Tibial nerve (tissue), 4 donors: ENCODE measurements at regions not wholly inside any gene's neighbourhood (a gene's known extent, or its start where the extent isn't known, plus 50 kb on each side); places are given as distances from the start of the nearest gene placed in this dataset.

Experiments
- DNase-seq, 2 donors: peaks; one replicate each; pipeline ENCODE4 v3.0.0-alpha.2; 2019; ENCODE audit warnings: low spot score in 2 of 2
- H3K27ac ChIP-seq, 4 donors: fragments of 200-600 bp; sonication (generic) in 3 of 4; one replicate each; pipeline ENCODE4 v1.5.1; 2017 to 2019; ENCODE audit warnings: mild to moderate bottlenecking in 1 of 4
- H3K27me3 ChIP-seq, 2 donors: fragments of 200-600 bp; sonication (generic) in 1 of 2; one replicate each; pipeline versions ENCODE4 v1.5.1 to v1.6.0; 2017 to 2019
- H3K36me3 ChIP-seq, 3 donors: fragments of 200-600 bp; sonication (generic); one replicate each; pipeline ENCODE4 v1.5.1; 2018 to 2019
- H3K4me1 ChIP-seq, 4 donors: fragments of 200-600 bp; sonication (generic) in 3 of 4; one replicate each; pipeline ENCODE4 v1.5.1; 2017 to 2019
- H3K4me3 ChIP-seq, 4 donors: fragments of 200-600 bp; sonication (generic) in 3 of 4; one replicate each; pipeline ENCODE4 v1.5.1; 2017 to 2019; ENCODE audit warnings: mild to moderate bottlenecking in 1 of 4, moderate library complexity in 1 of 4
- H3K9me3 ChIP-seq, 4 donors: fragments of 200-600 bp; sonication (generic) in 3 of 4; one replicate each; pipeline ENCODE4 v1.5.1; 2017 to 2019
- EP300 ChIP-seq, 2 donors: sonication (generic); formaldehyde crosslinking; IDR thresholded peaks; one replicate each; pipeline ENCODE4 v1.6.1; 2017; ENCODE audit warnings: antibody characterized with exemption in 2 of 2, mild to moderate bottlenecking in 1 of 2
- POLR2A ChIP-seq, 2 donors: fragments of 450-650 bp; IDR thresholded peaks; one replicate each; pipeline ENCODE4 v1.6.1; 2017; ENCODE audit warnings: antibody characterized with exemption in 2 of 2, mild to moderate bottlenecking in 2 of 2, moderate library complexity in 2 of 2
- WGBS, 2 donors: methylation state at CpG; one replicate each; pipeline ENCODE4 v1.1.5; 2018; 5-methylcytosine and 5-hydroxymethylcytosine counted together
- TF ChIP-seq, protein P1 (sequence below), 5 experiments: fragments of 200-600 bp in 3 of 5; fragments of 450-650 bp in 2 of 5; sonication (generic) in 3 of 5; IDR thresholded peaks; one replicate each; pipeline ENCODE4 v1.5.1; 2016 to 2019; ENCODE audit warnings: antibody characterized with exemption in 5 of 5, mild to moderate bottlenecking in 3 of 5, moderate library complexity in 2 of 5

DNA sequence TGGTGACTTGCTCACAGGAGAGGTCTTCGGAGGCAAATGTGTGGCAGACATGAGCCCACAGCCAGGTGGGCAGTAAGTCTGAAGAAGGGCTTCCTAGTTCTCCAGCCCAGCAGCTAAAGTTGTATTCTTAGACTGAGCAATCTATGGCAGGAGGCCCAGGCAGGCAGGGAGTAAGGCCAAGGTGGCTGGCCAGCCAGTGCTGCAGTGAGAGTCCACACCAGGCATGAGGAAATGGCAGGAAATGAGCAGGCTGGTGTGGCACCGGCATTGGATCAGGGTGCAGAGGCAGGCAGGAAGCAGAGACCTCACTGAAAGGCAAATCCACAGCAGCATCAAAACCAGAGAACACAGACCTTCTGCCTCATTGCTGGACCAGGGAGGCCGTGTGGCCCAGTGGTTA is 84.6 kb upstream of the PDE1C start:
- Histone ChIP-seq H3K4me3 (no peak overlapping the region), H3K27ac (no peak overlapping the region), H3K27me3 (no peaks in the 10 kb centered on the region), H3K36me3 (no peaks in the 10 kb centered on the region), H3K9me3 (no peaks in the 10 kb centered on the region), H3K4me1 (peaks cover 0 to 8% (median 3%) of the 10 kb centered on the region in 4 donors)
- TF ChIP-seq EP300 (IDR thresholded peaks at IDR 0.05) (no peak), POLR2A (IDR thresholded peaks at IDR 0.05) (no peak)
- TF ChIP-seq, protein P1, sequence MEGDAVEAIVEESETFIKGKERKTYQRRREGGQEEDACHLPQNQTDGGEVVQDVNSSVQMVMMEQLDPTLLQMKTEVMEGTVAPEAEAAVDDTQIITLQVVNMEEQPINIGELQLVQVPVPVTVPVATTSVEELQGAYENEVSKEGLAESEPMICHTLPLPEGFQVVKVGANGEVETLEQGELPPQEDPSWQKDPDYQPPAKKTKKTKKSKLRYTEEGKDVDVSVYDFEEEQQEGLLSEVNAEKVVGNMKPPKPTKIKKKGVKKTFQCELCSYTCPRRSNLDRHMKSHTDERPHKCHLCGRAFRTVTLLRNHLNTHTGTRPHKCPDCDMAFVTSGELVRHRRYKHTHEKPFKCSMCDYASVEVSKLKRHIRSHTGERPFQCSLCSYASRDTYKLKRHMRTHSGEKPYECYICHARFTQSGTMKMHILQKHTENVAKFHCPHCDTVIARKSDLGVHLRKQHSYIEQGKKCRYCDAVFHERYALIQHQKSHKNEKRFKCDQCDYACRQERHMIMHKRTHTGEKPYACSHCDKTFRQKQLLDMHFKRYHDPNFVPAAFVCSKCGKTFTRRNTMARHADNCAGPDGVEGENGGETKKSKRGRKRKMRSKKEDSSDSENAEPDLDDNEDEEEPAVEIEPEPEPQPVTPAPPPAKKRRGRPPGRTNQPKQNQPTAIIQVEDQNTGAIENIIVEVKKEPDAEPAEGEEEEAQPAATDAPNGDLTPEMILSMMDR (IDR thresholded peaks at IDR 0.05), result no peak
- WGBS, 2 donors, result 78 to 81% methylated on average over 3 of the region's 3 CpGs
- no peak for DNase-seq

GRCh38 chr7:32153006-32153405 is 82.8 kb upstream of the PDE1C start:
- TF ChIP-seq, protein P1 (IDR thresholded peaks at IDR 0.05), result no peak
- no peak for TF ChIP-seq POLR2A (IDR thresholded peaks at IDR 0.05)
- 78 to 86% methylated on average over 4 of the region's 4 CpGs for WGBS, 2 donors
- DNase-seq, result no peak
- H3K27me3 ChIP-seq, result no peaks in the 10 kb centered on the region
- no peaks in the 10 kb centered on the region for H3K9me3 ChIP-seq
- no peaks in the 10 kb centered on the region for H3K36me3 ChIP-seq
- H3K4me3 ChIP-seq, result no peak overlapping the region
- H3K4me1 ChIP-seq, result peaks cover 0 to 8% (median 3%) of the 10 kb centered on the region in 4 donors
- no peak overlapping the region for H3K27ac ChIP-seq

DNA sequence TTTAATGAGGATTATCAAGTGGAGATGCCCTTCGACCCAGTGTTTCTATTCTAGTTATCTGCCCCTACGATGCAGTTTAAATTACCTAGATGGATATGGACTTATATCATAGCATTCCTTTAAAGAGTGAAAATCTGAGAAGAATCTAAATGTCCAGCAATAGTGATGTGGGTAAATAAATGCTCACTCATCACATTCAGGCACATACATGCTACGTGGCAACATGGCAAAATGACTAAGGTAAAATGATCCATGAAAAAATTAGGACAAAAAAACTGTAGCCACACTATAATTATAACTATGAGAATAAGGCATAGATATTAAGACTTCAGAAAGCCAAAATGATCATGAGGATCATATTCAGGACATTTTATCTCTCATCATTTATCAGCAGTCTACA is 82.4 kb upstream of the PDE1C start:
- no peaks in the 10 kb centered on the region for H3K9me3 ChIP-seq
- peaks cover 0 to 8% (median 3%) of the 10 kb centered on the region in 4 donors for H3K4me1 ChIP-seq
- H3K27ac ChIP-seq, result no peak overlapping the region
- H3K4me3 ChIP-seq, result no peak overlapping the region
- TF ChIP-seq, protein P1 (IDR thresholded peaks at IDR 0.05), result no peak
- TF ChIP-seq POLR2A (IDR thresholded peaks at IDR 0.05), result no peak
- TF ChIP-seq EP300 (IDR thresholded peaks at IDR 0.05), result no peak
- no peak for DNase-seq
- WGBS, 2 donors, result 77% methylated on average over 3 of the region's 3 CpGs
- H3K36me3 ChIP-seq, result no peaks in the 10 kb centered on the region
- H3K27me3 ChIP-seq, result no peaks in the 10 kb centered on the region

- Histone ChIP-seq H3K27ac (no peak overlapping the region), H3K36me3 (no peaks in the 10 kb centered on the region), H3K4me3 (no peak overlapping the region), H3K27me3 (no peaks in the 10 kb centered on the region), H3K4me1 (peaks cover 0 to 8% (median 3%) of the 10 kb centered on the region in 4 donors), H3K9me3 (no peaks in the 10 kb centered on the region)
- DNase-seq, result no peak
- WGBS, 2 donors, result 75 to 81% methylated on average over 2 of the region's 2 CpGs
- TF ChIP-seq POLR2A (IDR thresholded peaks at IDR 0.05), result no peak
- TF ChIP-seq, protein P1 (IDR thresholded peaks at IDR 0.05), result no peak
- no peak for TF ChIP-seq EP300 (IDR thresholded peaks at IDR 0.05)
These were observed 80.4 kb upstream of the PDE1C start for GRCh38 chr7:32150589-32150988.

- 79 to 93% methylated on average over 3 of the region's 3 CpGs for WGBS, 2 donors
- Histone ChIP-seq H3K27me3 (no peaks in the 10 kb centered on the region), H3K27ac (no peak overlapping the region), H3K36me3 (no peaks in the 10 kb centered on the region), H3K4me1 (peaks cover 0 to 3% (median 1%) of the 10 kb centered on the region in 4 donors), H3K9me3 (no peaks in the 10 kb centered on the region), H3K4me3 (no peak overlapping the region)
- TF ChIP-seq, protein P1 (IDR thresholded peaks at IDR 0.05), result no peak
- TF ChIP-seq POLR2A (IDR thresholded peaks at IDR 0.05), result no peak
- TF ChIP-seq EP300 (IDR thresholded peaks at IDR 0.05), result no peak
- DNase-seq, result no peak
These were observed 79.8 kb upstream of the PDE1C start for GRCh38 chr7:32150039-32150438.
